ENCODE measurements at regions not wholly inside any gene's neighbourhood (a gene's known extent, or its start where the extent isn't known, plus 50 kb on each side); places are given as distances from the start of the nearest gene placed in this dataset.

GRCh38 chr3:118793176-118793575, 241.5 kb downstream of the IGSF11 start:
- no peak overlapping the region for H3K27ac Mint-ChIP-seq (ENCODE audit: unreplicated experiment)

GRCh38 chr3:118799303-118799702, 235.3 kb downstream of the IGSF11 start:
- Histone ChIP-seq H4K20me1 (ENCODE audit: insufficient read depth, low read length) (no peaks in the 10 kb centered on the region), H3K9me3 (ENCODE audit: insufficient read depth, low read depth, low read length) (no peaks in the 10 kb centered on the region), H3K27ac (ENCODE audit: low read depth, low read length) (no peak overlapping the region), H3K4me3 (ENCODE audit: insufficient read depth, low read depth, low read length) (no peak overlapping the region), H3K4me2 (ENCODE audit: low read length) (no peak overlapping the region), H3K27me3 (ENCODE audit: insufficient read depth, low read length) (no peaks in the 10 kb centered on the region), H3K9ac (ENCODE audit: low read length) (no peak overlapping the region), H3K4me1 (ENCODE audit: insufficient read depth, low read length) (no peaks in the 10 kb centered on the region), H3K79me2 (ENCODE audit: insufficient read depth, low read length) (no peaks in the 10 kb centered on the region), H3K36me3 (ENCODE audit: insufficient read depth, low read length) (no peaks in the 10 kb centered on the region), H2AFZ (ENCODE audit: low read depth, low read length) (no peak overlapping the region)
- no peak for FAIRE-seq
- Mint-ChIP-seq H3K36me3 (ENCODE audit: low read depth, unreplicated experiment) (no peaks in the 10 kb centered on the region), H3K9me3 (ENCODE audit: unreplicated experiment) (no peaks in the 10 kb centered on the region), H3K27me3 (ENCODE audit: low read depth, unreplicated experiment) (peaks cover 2% of the 10 kb centered on the region), H3K4me1 (ENCODE audit: low read depth, unreplicated experiment) (peaks cover 3% of the 10 kb centered on the region), H3K4me3 (ENCODE audit: unreplicated experiment) (no peak overlapping the region), H3K27ac (ENCODE audit: unreplicated experiment) (no peak overlapping the region)
- TF ChIP-seq EZH2 (IDR thresholded peaks at IDR 0.05; ENCODE audit: insufficient read depth, low read length) (no peak), CTCF (IDR thresholded peaks at IDR 0.05; ENCODE audit: insufficient read depth, low read depth, low read length) (no peak)
- no peak for DNase-seq (ENCODE audit: low read depth)

More at GRCh38 chr3:118793176-118793575, 241.5 kb downstream of the IGSF11 start:
- no peaks in the 10 kb centered on the region for H3K36me3 ChIP-seq (ENCODE audit: insufficient read depth, low read length)
- no peak overlapping the region for H3K27ac ChIP-seq (ENCODE audit: low read depth, low read length)
- H3K4me1 ChIP-seq (ENCODE audit: insufficient read depth, low read length), result no peaks in the 10 kb centered on the region
- H3K9me3 ChIP-seq (ENCODE audit: insufficient read depth, low read depth, low read length), result no peaks in the 10 kb centered on the region
- FAIRE-seq, result no peak
- H3K4me3 ChIP-seq (ENCODE audit: insufficient read depth, low read depth, low read length), result no peak overlapping the region
- no peak for TF ChIP-seq CTCF (IDR thresholded peaks at IDR 0.05; ENCODE audit: insufficient read depth, low read depth, low read length)
- no peak for TF ChIP-seq EZH2 (IDR thresholded peaks at IDR 0.05; ENCODE audit: insufficient read depth, low read length)
- H3K79me2 ChIP-seq (ENCODE audit: insufficient read depth, low read length), result no peaks in the 10 kb centered on the region
- Mint-ChIP-seq H3K36me3 (ENCODE audit: low read depth, unreplicated experiment) (no peaks in the 10 kb centered on the region), H3K27me3 (ENCODE audit: low read depth, unreplicated experiment) (no peaks in the 10 kb centered on the region), H3K4me1 (ENCODE audit: low read depth, unreplicated experiment) (peaks cover 16% of the 10 kb centered on the region), H3K9me3 (ENCODE audit: unreplicated experiment) (no peaks in the 10 kb centered on the region), H3K4me3 (ENCODE audit: unreplicated experiment) (no peak overlapping the region)
- H3K9ac ChIP-seq (ENCODE audit: low read length), result no peak overlapping the region
- no peak for DNase-seq (ENCODE audit: low read depth)
- H3K27me3 ChIP-seq (ENCODE audit: insufficient read depth, low read length), result no peaks in the 10 kb centered on the region
- no peak overlapping the region for H2AFZ ChIP-seq (ENCODE audit: low read depth, low read length)
- H4K20me1 ChIP-seq (ENCODE audit: insufficient read depth, low read length), result no peaks in the 10 kb centered on the region
- no peak overlapping the region for H3K4me2 ChIP-seq (ENCODE audit: low read length)

- H3K36me3 ChIP-seq (ENCODE audit: insufficient read depth, low read length), result no peaks in the 10 kb centered on the region
- Mint-ChIP-seq H3K27me3 (ENCODE audit: low read depth, unreplicated experiment) (peaks cover 2% of the 10 kb centered on the region), H3K4me1 (ENCODE audit: low read depth, unreplicated experiment) (peaks cover 3% of the 10 kb centered on the region), H3K36me3 (ENCODE audit: low read depth, unreplicated experiment) (no peaks in the 10 kb centered on the region), H3K9me3 (ENCODE audit: unreplicated experiment) (no peaks in the 10 kb centered on the region), H3K4me3 (ENCODE audit: unreplicated experiment) (no peak overlapping the region), H3K27ac (ENCODE audit: unreplicated experiment) (no peak overlapping the region)
- no peak overlapping the region for H3K27ac ChIP-seq (ENCODE audit: low read depth, low read length)
- H3K4me1 ChIP-seq (ENCODE audit: insufficient read depth, low read length), result no peaks in the 10 kb centered on the region
- no peaks in the 10 kb centered on the region for H3K27me3 ChIP-seq (ENCODE audit: insufficient read depth, low read length)
- H3K4me2 ChIP-seq (ENCODE audit: low read length), result no peak overlapping the region
- DNase-seq (ENCODE audit: low read depth) (no peak), FAIRE-seq (no peak)
- no peaks in the 10 kb centered on the region for H3K79me2 ChIP-seq (ENCODE audit: insufficient read depth, low read length)
- H3K9ac ChIP-seq (ENCODE audit: low read length), result no peak overlapping the region
- H4K20me1 ChIP-seq (ENCODE audit: insufficient read depth, low read length), result no peaks in the 10 kb centered on the region
- no peak overlapping the region for H3K4me3 ChIP-seq (ENCODE audit: insufficient read depth, low read depth, low read length)
- no peaks in the 10 kb centered on the region for H3K9me3 ChIP-seq (ENCODE audit: insufficient read depth, low read depth, low read length)
- TF ChIP-seq CTCF (IDR thresholded peaks at IDR 0.05; ENCODE audit: insufficient read depth, low read depth, low read length), result no peak
- no peak for TF ChIP-seq EZH2 (IDR thresholded peaks at IDR 0.05; ENCODE audit: insufficient read depth, low read length)
- no peak overlapping the region for H2AFZ ChIP-seq (ENCODE audit: low read depth, low read length)
Measured at GRCh38 chr3:118801899-118802298, 232.7 kb downstream of the IGSF11 start.

Data from astrocyte (in vitro differentiated cells and primary cell).